HG03280 (cell line): ENCODE measurements at regions not wholly inside any gene's neighbourhood (a gene's known extent, or its start where the extent isn't known, plus 50 kb on each side); places are given as distances from the start of the nearest gene placed in this dataset.

ENCODE experiments used
- ATAC-seq: cut with Tn5 transposase; IDR thresholded peaks from one replicate; pipeline ENCODE4 v1.9.1; 2021; ENCODE audit warnings: mild to moderate bottlenecking, moderate library complexity; ENCODE audit not compliant: unreplicated experiment

DNA sequence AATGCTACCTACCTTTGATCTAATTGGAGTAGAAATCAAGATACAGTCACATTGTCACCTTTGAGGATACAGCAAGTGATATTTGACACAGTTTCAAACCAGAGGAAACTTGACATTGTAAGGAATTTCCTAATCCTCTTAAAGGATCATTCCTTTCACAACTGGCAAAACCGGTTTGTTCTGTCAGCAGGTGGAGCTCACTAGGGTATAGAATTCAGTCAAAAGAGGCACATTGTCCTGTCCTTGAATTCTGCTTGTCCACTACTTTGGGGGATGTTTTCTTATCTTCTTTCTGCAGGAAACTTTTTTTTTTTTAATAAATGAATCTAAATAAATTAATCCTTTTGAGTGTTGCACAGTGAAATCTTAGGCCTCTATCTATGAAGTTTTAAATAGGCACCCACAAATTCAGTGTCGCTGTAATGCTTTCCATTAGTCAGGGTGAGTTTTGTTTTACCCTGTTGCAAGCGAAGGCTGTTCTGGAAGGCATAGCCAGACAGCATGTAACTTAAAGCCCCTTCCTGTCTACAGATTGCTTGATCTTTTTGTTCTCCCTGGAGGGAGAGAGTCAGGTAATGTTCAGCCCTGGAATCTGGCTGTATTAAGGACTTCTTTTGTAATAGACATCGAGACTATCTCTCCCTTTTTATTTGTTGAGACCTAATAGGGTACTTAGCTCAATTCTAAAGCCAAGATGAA is 285.0 kb upstream of the RGS6 start:
- ATAC-seq, result no peak

DNA sequence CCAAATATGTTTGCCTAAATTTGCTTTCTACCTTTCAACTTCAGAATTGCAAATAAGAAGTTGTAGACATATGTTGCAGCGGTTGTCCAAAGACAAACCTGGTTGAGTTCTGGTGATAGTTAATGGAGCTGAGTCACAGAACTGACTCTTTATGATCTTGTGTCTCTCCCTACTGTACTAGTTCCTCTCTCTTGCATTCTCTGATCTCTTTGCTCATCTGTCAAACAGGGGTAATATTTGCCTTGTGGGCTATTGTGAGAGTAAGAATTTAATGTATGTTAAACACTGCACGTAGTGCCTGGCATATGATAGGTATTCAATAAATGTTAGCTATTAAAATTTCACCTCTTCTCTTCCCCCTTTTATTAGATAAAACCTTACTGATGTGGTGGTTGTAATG is 283.5 kb upstream of the RGS6 start:
- ATAC-seq, result no peak

DNA sequence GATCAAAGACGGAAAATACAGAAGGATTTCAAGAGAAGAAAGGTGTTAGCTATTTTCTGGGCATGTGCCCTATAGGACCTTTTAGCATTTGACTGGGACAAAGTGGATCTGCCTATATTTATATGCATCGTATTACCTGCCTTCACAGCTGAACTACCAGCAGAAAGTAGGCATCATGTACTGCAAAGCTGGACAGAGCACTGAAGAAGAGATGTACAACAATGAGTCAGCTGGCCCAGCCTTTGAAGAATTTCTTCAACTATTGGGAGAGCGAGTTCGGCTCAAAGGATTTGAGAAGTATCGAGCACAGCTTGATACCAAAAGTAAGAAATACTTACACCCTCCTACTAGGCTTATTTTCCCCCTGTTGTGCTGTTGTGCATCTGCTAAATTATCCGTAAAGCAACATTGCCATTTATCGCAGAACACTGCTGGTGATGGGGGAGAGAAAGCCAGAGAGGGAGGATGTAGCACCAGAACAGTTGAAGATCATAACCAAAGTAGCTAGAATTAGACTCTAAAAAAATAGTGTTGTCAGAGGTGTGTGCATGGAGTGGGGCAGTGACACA is 282.0 kb upstream of the RGS6 start:
- ATAC-seq, result no peak

DNA sequence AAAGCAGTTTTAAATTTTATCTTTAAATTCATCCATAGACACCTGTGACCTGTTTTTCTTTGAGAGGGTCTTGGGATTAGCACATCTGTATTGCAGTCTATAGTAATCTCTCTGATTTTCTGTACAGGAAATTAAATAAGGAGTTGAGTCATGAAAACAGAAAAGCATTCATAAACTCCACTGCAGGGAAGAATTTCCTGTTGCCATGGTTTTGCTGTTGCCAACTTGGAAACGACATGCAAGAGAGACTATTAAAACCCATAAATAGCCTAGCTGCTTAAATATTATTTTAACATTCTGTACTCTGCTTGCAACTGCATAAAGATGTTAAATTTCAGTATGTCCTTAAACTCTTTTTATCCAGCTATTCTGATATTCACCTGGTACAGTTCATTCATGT is 281.0 kb upstream of the RGS6 start:
- no peak for ATAC-seq

DNA sequence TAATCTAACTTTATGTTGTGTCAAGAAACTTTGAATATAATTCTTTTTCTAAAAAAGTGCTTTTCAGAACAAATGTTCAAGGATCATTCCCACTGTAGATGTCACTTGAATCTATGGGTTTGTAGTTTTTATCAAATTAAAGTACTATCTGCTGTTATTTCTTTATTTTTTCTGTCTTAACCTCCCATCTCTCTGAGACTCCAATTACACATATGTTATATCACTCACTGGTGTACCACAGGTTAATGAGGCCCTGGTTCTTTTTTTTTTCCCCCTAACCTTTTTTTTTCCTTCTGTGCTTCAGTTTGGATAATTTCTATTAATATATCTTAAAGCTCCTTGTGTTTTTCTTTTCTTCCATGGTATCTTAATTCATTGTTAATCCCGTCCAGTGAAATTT is 279.9 kb upstream of the RGS6 start:
- no peak for ATAC-seq

DNA sequence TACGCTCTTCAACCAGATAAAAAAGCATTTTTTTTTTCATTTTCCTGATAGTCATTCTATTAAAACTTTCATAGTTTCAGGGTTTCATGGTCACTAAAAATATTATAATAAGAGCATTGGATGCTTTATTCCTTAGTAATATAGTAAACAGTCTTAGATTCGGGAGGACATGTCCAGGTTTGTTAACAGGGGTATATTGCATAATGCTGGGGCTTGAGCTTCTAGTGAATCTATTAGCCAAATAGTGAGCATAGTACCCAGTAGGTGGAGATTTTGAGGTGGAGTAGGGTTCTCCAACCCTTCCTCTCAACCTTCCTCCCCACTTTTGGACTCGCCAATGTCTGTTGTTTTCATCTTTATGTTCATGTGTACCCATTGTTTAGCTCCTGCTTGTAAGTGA is 277.4 kb upstream of the RGS6 start:
- ATAC-seq, result no peak

DNA sequence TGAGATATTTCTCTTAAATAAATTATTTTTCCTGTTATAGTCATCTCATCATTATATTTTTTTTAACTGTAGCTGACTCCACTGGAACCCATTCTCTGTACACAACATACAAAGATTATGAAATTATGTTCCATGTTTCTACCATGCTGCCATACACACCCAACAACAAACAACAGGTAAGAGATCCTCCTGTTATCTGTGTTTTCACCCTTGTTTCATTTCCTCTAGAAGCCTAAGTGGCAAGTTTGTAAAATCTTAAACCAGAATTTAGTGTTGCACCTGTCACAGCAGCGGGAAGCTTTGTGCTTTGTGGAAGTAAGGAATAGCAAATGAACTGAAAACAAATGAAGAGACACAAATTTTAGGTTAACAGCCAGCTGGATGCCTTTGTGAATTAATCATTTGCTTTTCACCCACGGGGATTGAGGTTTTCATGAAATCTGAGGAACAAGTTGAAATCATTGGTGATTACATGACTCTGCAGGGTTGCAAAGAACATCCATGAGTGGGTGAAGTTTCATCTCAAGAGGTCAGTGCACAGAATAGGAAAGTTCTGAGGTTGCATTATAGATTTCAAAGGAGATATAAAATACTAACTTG is 273.9 kb upstream of the RGS6 start:
- ATAC-seq, result no peak

DNA sequence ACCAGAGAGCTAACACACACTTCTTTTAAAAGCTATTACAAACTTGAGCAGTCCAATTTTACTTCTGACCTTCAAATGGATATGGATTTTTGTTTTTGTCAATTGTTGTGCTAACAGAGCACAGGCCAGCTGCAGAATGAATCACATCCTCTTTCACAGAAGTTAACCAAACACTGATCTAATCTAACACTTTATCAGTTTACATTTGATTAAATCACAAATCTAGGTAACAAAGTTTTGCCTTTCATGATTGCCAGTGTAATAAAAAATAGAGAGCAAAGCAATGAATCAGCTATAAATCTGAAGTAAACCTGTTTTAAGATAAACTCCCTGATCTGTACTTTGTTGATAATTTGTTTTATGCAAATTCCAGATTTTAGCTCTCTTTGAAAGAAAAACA is 273.1 kb upstream of the RGS6 start:
- ATAC-seq, result no peak

DNA sequence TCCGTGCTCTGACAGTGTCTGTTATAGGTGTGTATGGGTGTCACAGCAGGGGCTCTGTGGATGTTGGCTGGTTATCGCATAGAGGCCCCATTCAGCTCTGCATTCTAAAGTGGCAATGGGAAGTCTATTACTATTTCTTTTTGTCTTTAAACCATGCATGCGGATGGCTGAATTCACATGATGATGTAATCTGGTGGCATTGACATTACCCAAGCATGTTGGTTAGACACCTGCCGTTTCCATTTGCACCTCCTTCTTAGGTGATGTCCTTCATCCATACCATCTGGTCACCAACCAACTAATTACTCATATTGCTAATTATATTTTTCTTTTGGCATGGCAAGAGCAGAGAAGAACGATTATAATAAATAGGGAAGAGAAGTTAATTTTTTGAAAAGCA is 270.8 kb upstream of the RGS6 start:
- ATAC-seq, result no peak

DNA sequence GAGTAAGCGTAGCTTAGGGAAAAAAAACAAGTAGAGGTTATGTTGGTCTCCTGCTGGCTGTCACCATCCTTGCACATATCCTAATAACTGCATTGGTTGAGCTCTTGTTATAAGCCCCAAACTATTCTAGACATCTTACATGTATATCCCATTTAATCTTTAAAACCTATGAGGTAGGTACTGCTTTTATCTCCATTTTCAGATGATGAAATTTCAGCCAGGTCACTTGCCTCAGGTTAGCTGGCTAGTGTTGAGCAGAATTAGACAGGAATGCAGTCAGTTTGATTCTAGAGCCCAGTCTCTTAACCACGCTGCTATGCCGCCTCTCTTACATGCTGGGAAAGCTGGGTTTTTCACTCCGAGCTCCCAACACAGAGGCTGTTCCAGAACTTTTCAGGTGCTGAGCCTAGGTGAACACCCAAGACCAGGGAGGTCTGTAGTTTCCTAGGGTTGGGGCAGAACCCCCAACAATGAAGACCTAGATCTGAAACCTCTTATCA is 269.9 kb upstream of the RGS6 start:
- ATAC-seq, result no peak

DNA sequence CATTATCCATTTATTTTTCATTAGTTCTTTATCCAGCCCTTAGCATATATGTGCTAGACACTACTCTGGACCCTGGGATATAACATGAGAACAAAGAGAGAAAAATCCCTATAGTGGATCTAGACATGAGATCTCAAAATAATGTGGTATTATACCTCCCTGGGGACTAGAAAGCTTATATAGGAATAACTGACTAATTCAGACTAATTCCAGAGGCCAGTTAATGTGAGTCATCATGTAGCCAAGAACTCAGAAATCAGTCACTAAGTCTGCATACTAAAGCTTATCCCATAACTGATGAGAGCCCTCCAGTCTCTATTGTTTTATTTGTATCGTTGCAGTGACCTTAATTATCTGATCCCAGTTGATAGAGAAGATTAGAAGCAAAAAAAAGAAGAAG is 267.1 kb upstream of the RGS6 start:
- no peak for ATAC-seq

DNA sequence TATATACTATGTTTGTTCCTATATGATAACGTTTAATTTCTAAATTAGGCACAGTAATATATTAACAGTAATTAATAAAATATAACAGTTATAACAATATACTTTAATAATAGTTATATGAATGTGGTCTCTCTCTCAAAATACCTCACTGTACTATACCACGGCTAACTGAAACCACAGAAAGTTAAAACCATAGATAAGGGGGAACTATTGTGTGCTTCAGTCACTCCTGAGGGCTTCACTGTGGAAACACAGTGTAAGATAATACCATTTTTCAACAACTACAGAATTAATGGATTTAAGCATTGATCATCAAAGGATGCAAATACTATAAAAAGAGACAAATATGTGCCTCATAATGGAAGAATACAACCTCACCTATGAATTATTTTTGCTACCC is 266.4 kb upstream of the RGS6 start:
- ATAC-seq, result no peak

DNA sequence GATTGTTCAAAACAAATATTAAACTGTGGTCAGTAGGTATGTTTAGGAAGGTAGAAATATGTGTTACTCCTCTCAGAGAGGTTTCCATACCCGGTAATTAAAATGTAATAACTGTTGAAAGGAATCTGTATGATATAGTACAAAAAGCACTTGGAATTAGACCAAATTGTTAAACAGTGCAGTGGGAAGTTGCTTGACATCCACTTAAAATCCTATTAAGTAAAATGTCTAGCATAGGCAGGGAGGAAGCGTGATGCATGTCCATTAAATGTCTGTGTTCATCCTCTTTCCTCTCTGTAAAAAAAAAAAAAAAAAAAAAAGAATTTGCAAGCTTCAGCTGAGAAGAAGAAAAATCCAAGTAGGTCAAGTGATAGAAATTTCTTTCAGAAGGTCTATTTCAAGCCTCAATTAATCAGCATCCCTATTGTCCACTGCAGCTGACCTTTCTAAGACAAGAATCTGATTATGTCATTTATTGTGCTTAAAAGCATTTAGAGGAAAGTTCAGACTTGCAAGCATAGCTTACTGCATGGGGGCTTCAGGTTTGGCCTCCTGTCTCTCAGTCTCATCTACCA is 265.6 kb upstream of the RGS6 start:
- no peak for ATAC-seq

DNA sequence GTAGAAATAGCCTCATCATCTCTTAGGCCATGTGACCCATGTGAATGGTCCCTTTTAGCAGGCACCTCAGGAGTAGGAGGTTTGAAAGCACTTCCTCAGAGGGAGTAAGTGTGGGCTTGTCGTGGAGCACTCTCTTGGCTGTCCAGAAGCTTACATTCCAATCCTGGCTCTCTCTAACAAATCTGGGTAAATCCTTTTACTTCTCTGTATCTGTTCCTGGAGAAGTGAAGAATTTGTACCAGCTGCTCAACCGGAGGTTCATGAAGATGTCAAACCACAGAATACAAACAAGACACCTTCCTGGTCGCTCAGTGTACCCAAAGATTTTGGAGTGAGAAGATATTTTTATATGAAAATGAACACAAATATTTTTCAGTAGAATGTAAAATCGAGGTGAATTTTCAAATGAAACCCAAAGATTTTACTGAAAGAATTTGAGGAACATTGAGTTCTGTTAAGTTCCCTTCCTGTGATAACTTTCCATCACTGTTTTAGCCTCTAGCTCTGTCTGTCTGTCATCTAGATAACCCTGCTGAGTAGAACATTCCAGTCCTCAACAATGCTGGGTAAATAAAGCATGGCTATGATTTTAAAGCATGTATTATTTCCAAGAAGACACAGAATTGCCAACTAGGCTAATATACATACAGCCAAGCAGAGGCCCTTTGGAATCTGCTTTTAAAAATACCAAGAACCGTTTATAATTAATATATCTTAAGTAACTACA is 263.9 kb upstream of the RGS6 start:
- ATAC-seq, result no peak

DNA sequence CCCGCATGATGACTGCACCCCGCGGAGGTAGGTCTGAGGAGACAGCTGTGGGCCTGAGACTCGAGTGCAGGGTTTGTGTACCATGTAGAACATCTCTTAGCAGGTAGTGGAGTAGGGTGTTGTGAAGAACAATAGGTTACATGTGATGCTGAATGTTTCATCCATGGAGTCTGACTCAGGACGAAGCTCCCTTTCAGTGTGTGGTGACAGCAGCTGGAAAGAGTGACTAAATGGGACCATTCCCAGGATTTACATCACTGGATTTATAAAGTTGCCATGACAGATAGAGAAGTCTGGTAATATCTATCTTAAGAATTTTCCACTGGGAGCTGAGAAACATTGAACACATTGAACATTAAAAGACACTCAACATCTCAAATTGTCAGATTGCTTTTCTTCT is 259.6 kb upstream of the RGS6 start:
- ATAC-seq, result no peak

DNA sequence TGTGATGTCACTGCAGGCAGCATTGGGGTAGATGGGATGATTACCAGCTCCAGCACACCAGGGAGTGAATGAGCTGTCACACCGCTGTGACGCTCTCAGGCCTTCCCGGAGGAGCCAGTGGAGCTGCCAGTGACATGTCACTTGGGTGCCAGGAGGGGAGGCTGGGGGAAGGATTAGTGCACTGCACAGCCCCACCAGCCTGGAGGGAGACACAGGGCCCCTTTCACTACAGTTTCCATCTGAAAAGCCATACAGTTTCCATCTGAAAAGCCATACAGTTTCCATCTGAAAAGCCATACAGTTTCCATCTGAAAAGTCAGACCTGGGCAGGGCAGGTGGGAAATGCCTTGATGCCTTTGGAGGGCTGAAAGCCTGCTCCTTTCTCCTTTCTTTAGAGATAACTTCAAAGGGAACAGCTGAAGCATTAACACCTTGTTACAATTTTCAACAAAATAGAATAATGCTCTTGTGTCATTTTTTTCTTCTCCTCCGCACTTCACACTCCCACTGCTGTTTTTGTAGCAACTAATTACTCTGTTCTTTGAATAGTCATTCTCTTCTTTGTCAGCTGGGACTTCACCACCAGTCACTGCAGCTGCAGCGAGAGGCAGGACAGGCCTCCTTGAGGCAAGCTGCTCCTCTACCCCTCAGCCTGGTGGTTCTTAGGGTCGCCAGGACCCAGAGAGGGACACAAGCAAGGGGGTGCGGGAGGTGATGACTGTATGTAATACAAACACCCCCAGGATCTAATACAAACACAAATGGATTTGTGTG is 256.9 kb upstream of the RGS6 start:
- ATAC-seq, result no peak

DNA sequence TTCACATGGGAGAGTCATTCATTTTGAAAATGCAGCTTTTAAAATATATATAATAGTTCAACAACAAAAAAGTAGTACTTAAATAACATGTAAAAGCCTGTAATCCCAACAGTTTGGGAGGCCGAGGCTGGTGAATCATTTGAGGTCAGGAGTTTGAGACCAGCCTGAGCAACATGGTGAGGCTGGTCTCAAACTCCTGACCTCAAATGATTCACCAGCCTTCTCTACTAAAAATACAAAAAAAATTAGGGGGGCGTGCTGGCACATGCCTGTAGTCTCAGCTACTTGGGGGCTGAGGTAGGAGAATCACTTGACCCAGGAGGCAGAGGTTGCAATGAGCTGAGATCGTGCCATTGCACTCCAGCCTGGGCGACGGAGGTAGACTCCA is 256.3 kb upstream of the RGS6 start:
- ATAC-seq, result no peak

DNA sequence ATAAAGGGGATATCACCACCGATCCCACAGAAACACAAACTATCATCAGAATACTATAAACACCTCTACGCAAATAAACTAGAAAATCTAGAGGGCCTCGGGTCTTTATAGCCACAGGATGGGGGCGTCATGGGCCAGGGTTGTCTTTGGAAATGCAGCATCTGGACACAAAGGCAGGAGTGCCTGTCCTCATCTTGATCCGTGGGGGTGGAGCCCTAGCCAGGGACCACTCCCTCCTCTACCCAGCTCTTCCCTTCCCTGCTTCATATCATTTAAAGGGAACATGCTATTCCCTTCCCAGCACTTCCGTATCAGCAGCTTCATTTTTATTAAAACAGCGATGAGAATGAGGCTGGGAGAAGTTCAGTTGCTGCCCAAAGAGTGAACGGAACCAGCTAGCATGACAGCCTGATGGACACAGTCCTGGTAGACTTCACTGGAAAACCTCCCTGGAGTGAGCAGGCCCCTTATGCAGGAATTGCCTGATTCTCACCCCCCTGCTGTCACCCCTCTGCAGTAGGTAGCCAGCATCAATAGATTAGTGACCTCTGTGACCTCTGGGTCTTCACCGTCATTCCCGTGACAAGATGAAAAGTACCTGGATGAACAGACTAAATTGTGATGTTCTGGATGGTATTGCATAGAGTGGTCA is 251.4 kb upstream of the RGS6 start:
- no peak for ATAC-seq

DNA sequence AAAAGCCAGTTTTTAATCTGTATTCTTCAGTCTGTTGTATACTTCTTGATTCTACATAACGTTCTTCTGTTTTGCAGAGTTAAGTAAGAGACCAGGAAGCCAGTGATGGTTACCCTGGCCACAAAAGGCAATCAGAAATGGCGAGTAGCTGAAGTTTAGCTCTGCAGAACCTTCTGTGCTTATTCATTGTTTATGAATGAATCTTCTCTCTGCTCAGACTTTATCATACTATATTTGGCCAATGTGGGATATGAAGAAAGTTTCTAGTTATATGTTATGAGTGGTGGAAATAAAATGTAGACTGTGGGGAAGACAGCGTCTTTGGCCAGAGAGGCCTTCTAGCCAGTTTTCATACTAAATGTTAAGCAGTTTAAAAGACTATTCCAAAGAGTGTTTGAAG is 249.9 kb upstream of the RGS6 start:
- no peak for ATAC-seq

DNA sequence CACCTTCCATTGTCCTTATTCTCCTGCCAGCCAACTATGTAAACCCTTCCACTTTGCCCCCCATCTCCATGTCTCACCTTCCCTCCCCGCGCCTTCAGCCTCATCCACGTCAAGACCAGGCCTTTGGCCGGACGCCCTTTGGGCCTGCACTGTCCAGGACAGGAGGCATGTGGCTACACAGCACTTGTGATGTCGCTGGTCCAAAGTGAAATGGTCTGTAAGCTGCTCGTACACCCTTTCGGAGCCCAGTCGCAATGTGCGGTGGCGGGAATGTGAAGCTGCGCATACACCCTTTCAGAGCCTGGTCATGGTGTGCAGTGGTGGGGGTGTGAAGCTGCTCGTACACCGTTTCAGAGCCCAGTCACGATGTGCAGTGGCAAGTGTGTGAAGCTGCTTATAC is 247.9 kb upstream of the RGS6 start:
- ATAC-seq, result no peak
